Chondrocyte (in vitro differentiated cells): ENCODE measurements at regions not wholly inside any gene's neighbourhood (a gene's known extent, or its start where the extent isn't known, plus 50 kb on each side); places are given as distances from the start of the nearest gene placed in this dataset.

Experiments
- DNase-seq: peaks from one replicate; pipeline ENCODE4 v3.0.0; 2021; ENCODE audit warnings: mixed read lengths, low spot score
- H3K27ac Mint-ChIP-seq: one replicate; pipeline ENCODE4 v1.8.0; 2021; ENCODE audit warnings: mild to moderate bottlenecking, moderate library complexity, mixed read lengths; ENCODE audit not compliant: unreplicated experiment
- H3K27me3 Mint-ChIP-seq: 2 replicates; pipeline ENCODE4 v1.8.0; 2021; ENCODE audit warnings: low read depth, mixed read lengths
- H3K36me3 Mint-ChIP-seq: 2 replicates; pipeline ENCODE4 v1.8.0; 2021; ENCODE audit warnings: low read depth, mixed read lengths
- H3K4me1 Mint-ChIP-seq: 2 replicates; pipeline ENCODE4 v1.8.0; 2021; ENCODE audit warnings: low read depth, mild to moderate bottlenecking, mixed read lengths
- H3K4me3 Mint-ChIP-seq: one replicate; pipeline ENCODE4 v1.8.0; 2021; ENCODE audit warnings: mild to moderate bottlenecking, moderate library complexity, mixed read lengths; ENCODE audit not compliant: unreplicated experiment
- H3K9me3 Mint-ChIP-seq: 2 replicates; pipeline ENCODE4 v1.8.0; 2021; ENCODE audit warnings: low read depth, mixed read lengths
- TF ChIP-seq, protein P1 (sequence below): fragments of 200-600 bp; sonication (generic); IDR thresholded peaks from 2 replicates; pipeline ENCODE4 v1.5.0; 2021; ENCODE audit warnings: antibody characterized with exemption, mild to moderate bottlenecking, moderate library complexity

- H3K27me3 Mint-ChIP-seq = peaks cover 14% of the 10 kb centered on the region
- TF ChIP-seq, protein P1, sequence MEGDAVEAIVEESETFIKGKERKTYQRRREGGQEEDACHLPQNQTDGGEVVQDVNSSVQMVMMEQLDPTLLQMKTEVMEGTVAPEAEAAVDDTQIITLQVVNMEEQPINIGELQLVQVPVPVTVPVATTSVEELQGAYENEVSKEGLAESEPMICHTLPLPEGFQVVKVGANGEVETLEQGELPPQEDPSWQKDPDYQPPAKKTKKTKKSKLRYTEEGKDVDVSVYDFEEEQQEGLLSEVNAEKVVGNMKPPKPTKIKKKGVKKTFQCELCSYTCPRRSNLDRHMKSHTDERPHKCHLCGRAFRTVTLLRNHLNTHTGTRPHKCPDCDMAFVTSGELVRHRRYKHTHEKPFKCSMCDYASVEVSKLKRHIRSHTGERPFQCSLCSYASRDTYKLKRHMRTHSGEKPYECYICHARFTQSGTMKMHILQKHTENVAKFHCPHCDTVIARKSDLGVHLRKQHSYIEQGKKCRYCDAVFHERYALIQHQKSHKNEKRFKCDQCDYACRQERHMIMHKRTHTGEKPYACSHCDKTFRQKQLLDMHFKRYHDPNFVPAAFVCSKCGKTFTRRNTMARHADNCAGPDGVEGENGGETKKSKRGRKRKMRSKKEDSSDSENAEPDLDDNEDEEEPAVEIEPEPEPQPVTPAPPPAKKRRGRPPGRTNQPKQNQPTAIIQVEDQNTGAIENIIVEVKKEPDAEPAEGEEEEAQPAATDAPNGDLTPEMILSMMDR = no peak
- no peak overlapping the region for H3K27ac Mint-ChIP-seq
- no peaks in the 10 kb centered on the region for H3K4me1 Mint-ChIP-seq
- no peak for DNase-seq
- H3K36me3 Mint-ChIP-seq = no peaks in the 10 kb centered on the region
- H3K4me3 Mint-ChIP-seq = no peak overlapping the region
- H3K9me3 Mint-ChIP-seq = no peaks in the 10 kb centered on the region
Measured at GRCh38 chr10:109480836-109481235, 442.5 kb downstream of the XPNPEP1 start.

GRCh38 chr10:109475711-109476421 lies 447.4 kb downstream of the XPNPEP1 start:
- Mint-ChIP-seq H3K27me3 (peaks cover 24% of the 10 kb centered on the region), H3K9me3 (no peaks in the 10 kb centered on the region), H3K27ac (no peak overlapping the region), H3K36me3 (no peaks in the 10 kb centered on the region), H3K4me1 (no peaks in the 10 kb centered on the region), H3K4me3 (no peak overlapping the region)
- TF ChIP-seq, protein P1 = no peak
- no peak for DNase-seq

GRCh38 chr10:109474812-109475211 lies 448.5 kb downstream of the XPNPEP1 start:
- TF ChIP-seq, protein P1 = no peak
- H3K27ac Mint-ChIP-seq = no peak overlapping the region
- no peak for DNase-seq
- no peak overlapping the region for H3K4me3 Mint-ChIP-seq
- no peaks in the 10 kb centered on the region for H3K9me3 Mint-ChIP-seq
- H3K36me3 Mint-ChIP-seq = no peaks in the 10 kb centered on the region
- H3K27me3 Mint-ChIP-seq = peaks cover 29% of the 10 kb centered on the region
- H3K4me1 Mint-ChIP-seq = no peaks in the 10 kb centered on the region

- no peaks in the 10 kb centered on the region for H3K9me3 Mint-ChIP-seq
- H3K27ac Mint-ChIP-seq = no peak overlapping the region
- H3K4me3 Mint-ChIP-seq = no peak overlapping the region
- no peaks in the 10 kb centered on the region for H3K4me1 Mint-ChIP-seq
- TF ChIP-seq, protein P1 = no peak
- DNase-seq = no peak
- no peaks in the 10 kb centered on the region for H3K36me3 Mint-ChIP-seq
- H3K27me3 Mint-ChIP-seq = peaks cover 29% of the 10 kb centered on the region
Measured at GRCh38 chr10:109474261-109474660, 449.1 kb downstream of the XPNPEP1 start.

DNA sequence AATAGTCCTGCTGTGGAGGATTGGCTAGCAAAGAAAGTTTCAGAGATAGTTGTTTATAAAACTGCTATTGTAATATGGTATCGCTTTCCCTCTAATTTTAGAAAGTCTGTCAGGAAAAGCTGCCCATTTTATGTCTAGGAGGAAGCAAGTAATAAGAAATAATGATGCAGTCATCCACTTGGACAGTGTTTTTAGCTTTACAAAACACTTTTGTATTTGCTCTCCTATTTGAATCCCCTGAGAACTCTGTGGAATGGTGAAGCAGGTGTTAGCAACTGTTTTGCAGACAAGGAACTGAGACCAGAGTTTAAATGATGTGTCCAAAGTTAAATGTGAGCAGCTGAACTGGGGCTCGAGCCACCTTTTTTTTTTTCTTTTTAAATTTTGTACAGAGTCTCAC lies 455.8 kb downstream of the XPNPEP1 start:
- no peaks in the 10 kb centered on the region for H3K9me3 Mint-ChIP-seq
- TF ChIP-seq, protein P1 = no peak
- H3K27ac Mint-ChIP-seq = no peak overlapping the region
- no peak for DNase-seq
- no peak overlapping the region for H3K4me3 Mint-ChIP-seq
- H3K4me1 Mint-ChIP-seq = no peaks in the 10 kb centered on the region
- H3K36me3 Mint-ChIP-seq = no peaks in the 10 kb centered on the region
- H3K27me3 Mint-ChIP-seq = peaks cover 14% of the 10 kb centered on the region
